ENCODE measurements at regions not wholly inside any gene's neighbourhood (a gene's known extent, or its start where the extent isn't known, plus 50 kb on each side); places are given as distances from the start of the nearest gene placed in this dataset.

GRCh38 chr10:42990016-42990720 lies 86.7 kb upstream of the RET start:
- Mint-ChIP-seq H3K36me3 (ENCODE audit: low read depth, unreplicated experiment) (peaks cover 3% of the 10 kb centered on the region), H3K27ac (ENCODE audit: unreplicated experiment) (no peak overlapping the region), H3K4me3 (ENCODE audit: unreplicated experiment) (no peak overlapping the region), H3K4me1 (ENCODE audit: low read depth, unreplicated experiment) (peaks cover 7% of the 10 kb centered on the region), H3K27me3 (ENCODE audit: low read depth, unreplicated experiment) (peaks cover 20% of the 10 kb centered on the region), H3K9me3 (ENCODE audit: unreplicated experiment) (peaks cover 14% of the 10 kb centered on the region)
- Histone ChIP-seq H3K9me3 (ENCODE audit: insufficient read depth, low read depth, low read length) (no peaks in the 10 kb centered on the region), H3K4me3 (ENCODE audit: insufficient read depth, low read depth, low read length) (no peak overlapping the region), H3K79me2 (ENCODE audit: insufficient read depth, low read length) (no peaks in the 10 kb centered on the region), H3K36me3 (ENCODE audit: insufficient read depth, low read length) (no peaks in the 10 kb centered on the region), H3K27me3 (ENCODE audit: insufficient read depth, low read length) (no peaks in the 10 kb centered on the region), H2AFZ (ENCODE audit: low read depth, low read length) (no peak overlapping the region), H3K27ac (ENCODE audit: low read depth, low read length) (no peak overlapping the region), H3K4me1 (ENCODE audit: insufficient read depth, low read length) (no peaks in the 10 kb centered on the region), H4K20me1 (ENCODE audit: insufficient read depth, low read length) (no peaks in the 10 kb centered on the region), H3K4me2 (ENCODE audit: low read length) (no peak overlapping the region), H3K9ac (ENCODE audit: low read length) (no peak overlapping the region)
- TF ChIP-seq CTCF (IDR thresholded peaks at IDR 0.05; ENCODE audit: insufficient read depth, low read depth, low read length) (no peak), EZH2 (IDR thresholded peaks at IDR 0.05; ENCODE audit: insufficient read depth, low read length) (no peak)
- DNase-seq (ENCODE audit: low read depth) (no peak), FAIRE-seq (no peak)

GRCh38 chr10:42990721-42991441 lies 86.0 kb upstream of the RET start:
- Mint-ChIP-seq H3K4me1 (ENCODE audit: low read depth, unreplicated experiment) (peaks cover 7% of the 10 kb centered on the region), H3K4me3 (ENCODE audit: unreplicated experiment) (no peak overlapping the region), H3K36me3 (ENCODE audit: low read depth, unreplicated experiment) (peaks cover 3% of the 10 kb centered on the region), H3K9me3 (ENCODE audit: unreplicated experiment) (peaks cover 11% of the 10 kb centered on the region), H3K27me3 (ENCODE audit: low read depth, unreplicated experiment) (peaks cover 15% of the 10 kb centered on the region), H3K27ac (ENCODE audit: unreplicated experiment) (no peak overlapping the region)
- Histone ChIP-seq H3K9ac (ENCODE audit: low read length) (no peak overlapping the region), H3K4me2 (ENCODE audit: low read length) (no peak overlapping the region), H2AFZ (ENCODE audit: low read depth, low read length) (no peak overlapping the region), H3K9me3 (ENCODE audit: insufficient read depth, low read depth, low read length) (no peaks in the 10 kb centered on the region), H3K27ac (ENCODE audit: low read depth, low read length) (no peak overlapping the region), H3K4me3 (ENCODE audit: insufficient read depth, low read depth, low read length) (no peak overlapping the region), H3K27me3 (ENCODE audit: insufficient read depth, low read length) (no peaks in the 10 kb centered on the region), H4K20me1 (ENCODE audit: insufficient read depth, low read length) (no peaks in the 10 kb centered on the region), H3K36me3 (ENCODE audit: insufficient read depth, low read length) (no peaks in the 10 kb centered on the region), H3K4me1 (ENCODE audit: insufficient read depth, low read length) (no peaks in the 10 kb centered on the region), H3K79me2 (ENCODE audit: insufficient read depth, low read length) (no peaks in the 10 kb centered on the region)
- FAIRE-seq (no peak), DNase-seq (ENCODE audit: low read depth) (no peak)
- TF ChIP-seq CTCF (IDR thresholded peaks at IDR 0.05; ENCODE audit: insufficient read depth, low read depth, low read length) (no peak), EZH2 (IDR thresholded peaks at IDR 0.05; ENCODE audit: insufficient read depth, low read length) (no peak)

Measured in astrocyte (in vitro differentiated cells and primary cell).